Stimulated activated CD4-positive, alpha-beta T cell treated with anti-CD3 and anti-CD28 coated beads, Interleukin-1b, Interleukin-23, amount 100 ng/mL, for 1 hour (primary cell): ENCODE measurements at regions not wholly inside any gene's neighbourhood (a gene's known extent, or its start where the extent isn't known, plus 50 kb on each side); places are given as distances from the start of the nearest gene placed in this dataset.

Source experiments
- DNase-seq, 2 donors: peaks; one replicate each; pipeline ENCODE4 v3.0.0-alpha.2; 2020; ENCODE audit warnings: low read depth in 2 of 2

DNA sequence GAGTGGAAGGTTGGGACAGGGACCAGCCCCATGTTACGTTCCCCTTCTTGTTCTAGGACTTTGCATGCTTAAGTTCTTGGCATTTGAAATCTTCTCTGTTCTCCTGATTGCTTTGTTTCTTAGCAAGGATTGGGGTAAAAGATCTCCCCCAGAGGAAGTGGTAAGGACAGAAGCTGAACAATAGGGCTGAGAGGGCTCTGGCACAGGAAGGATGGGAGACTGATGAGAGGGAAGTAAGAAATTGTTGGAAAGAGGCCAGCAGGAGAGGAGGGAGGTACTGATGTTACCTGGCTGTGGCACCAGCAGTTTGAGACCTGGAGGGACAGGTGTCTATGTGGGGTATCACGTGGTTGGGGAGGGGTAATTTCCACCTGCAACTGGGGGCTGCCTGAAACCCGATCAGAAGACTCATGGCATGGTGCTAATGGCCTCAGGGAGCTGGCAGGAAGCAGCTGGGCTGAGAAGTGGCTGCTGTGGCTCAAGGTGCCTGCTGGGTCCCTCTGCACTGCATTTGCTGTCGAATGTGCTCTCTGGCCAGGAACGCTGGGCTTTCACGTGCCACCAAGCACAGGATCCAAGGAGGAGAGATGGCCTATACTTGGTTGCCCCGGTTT, 108.4 kb downstream of the LSM3 start:
- DNase-seq: no peak

DNA sequence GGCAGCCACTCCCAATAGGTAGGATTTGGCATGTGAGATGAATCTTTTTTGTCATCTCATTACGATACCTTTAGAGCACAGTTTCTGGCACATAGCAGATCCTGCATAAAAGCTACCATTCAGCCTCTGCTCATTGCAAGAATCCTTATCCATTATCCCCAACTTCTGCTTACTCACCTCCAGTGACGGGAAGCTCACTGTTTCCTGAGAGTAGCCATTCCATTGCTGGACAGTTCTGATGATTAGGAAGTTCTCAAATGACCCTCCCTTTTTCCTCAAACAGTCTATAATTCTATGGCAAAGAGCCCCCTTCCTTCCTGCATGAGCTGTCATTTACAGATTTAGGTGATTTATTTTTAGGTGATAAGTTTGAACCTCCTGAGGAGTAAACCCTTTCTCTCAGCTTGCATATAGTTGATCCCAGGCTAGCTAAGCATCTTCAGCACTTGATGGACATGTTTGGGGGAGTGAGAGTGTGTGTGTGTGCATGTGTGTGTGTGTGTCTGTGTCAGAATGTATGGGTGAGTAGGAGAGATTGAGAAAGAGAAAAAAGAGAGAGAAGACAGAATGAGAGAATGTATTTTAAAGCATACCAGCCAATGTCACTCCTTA, 109.7 kb downstream of the LSM3 start:
- DNase-seq: no peak

- no peak for DNase-seq
Measured at GRCh38 chr3:14288833-14289451, 110.3 kb downstream of the LSM3 start.

DNA sequence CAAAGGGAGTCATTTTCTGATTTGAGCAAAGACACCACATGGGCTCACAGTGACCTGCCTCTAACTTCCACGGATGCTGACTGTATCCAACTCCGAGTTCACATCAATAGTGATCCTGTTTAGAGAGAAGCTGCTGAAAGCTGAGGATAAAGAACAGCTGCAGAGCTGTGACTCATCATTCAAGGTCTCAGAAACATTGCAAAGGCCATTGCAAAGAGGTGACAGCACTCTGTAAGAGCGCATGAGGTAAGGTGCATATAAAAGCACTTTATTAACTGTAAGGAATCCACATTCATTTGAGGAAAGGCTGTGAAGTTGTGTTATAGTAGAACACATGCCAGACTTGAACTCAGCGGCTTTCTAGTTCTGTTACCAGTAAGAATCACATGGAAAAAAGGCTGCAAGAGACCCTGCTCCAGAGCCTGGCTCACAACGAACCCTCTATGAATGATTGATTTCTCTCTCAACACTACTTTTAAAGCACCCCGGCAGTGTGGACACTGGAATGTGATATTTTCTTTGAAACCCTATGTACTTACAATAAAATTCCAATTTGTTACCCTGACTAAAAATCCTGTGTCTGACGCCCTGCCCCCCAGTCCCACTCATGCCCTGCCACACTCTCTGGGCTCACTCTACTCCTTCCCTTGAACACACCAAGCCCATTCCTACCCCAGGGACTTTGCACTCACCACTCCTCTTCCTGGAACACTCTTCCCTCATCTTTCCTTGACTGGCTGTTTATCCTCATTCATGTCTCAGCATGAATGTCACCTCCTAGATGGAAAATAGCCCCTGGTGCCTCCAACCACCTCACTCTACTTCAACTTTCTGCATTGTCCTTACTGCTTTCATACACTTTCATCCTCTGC, 111.2 kb downstream of the LSM3 start:
- no peak for DNase-seq

DNA sequence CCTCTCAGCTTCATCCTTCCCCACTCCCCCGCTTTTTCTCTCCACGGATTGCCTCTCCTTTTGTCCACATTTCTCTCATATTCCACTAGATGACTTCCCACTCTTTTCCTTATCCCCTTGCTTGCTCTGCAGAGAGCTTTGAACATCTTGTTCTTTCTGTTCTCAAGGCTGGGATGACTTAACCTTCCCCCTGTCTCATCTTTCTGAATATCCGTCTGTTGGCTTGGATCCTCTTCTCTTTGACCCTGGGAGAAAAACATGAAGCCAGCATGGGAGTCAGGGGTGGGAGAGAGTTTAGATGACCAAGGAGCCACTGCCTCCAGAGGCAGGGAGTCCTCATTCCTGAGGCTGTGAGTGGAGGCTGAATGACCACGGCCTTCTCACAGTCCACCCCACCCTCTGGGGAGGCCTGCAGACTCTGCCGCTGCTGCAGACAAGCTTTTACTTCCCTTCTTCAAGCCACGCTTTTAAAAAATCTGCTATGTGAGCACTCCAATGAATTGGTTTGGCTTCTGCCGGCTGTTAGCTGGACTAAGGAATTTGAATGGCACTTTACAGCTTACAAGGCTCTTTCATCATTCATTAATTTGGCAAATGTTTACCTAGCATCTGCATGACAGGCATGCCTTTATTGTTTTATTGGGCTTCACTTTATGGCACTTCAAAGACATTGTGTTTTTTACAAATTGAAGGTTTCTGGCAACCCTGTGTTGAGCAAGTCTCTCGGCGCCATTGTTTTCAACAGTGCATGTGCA, 111.6 kb upstream of the SLC6A6 start:
- DNase-seq: no peak

GRCh38 chr3:14295037-14295436, 107.4 kb upstream of the SLC6A6 start:
- DNase-seq: no peak

DNA sequence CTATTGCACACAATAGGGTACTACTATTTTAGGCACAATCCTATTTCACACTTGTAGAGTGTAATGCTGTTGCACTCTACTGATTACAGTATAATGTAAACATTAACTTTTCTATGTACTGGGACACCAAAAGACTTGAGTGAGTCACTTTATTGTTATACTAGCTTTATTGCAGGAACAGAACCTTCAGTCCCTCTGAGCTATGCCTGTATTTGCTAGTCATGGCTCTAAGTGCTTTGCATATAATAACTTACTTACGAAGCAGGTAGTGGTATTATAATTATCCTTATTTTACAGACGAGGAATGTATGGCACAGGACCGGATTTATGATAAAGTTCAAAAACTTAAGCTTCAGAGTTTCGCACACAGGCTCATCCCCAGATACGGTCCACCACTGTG, 106.6 kb upstream of the SLC6A6 start:
- no peak for DNase-seq

- no peak for DNase-seq
Measured at GRCh38 chr3:14297305-14297704, 105.1 kb upstream of the SLC6A6 start.

DNA sequence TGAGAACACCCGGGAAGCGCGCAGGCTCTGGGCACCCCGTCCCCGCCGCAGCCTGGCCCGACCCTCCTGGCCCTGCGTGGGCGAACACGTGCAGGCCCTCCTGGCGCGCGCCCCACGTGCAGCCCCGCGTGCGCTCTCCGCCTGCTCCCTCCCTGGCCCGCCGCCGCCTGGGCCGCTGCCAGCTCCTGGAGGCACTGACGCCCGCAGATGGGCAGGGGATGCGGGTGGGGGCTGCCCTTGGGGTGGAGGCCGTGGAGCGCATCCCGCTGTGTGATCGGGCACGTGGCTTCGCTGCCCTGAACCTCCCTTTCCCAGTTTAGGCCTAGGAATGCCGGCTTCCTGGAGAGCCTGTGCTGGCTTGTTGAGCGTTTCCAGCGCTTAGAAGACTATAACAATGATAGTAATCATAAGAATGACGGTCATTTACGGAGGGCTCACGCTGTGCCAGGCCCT, 104.6 kb upstream of the SLC6A6 start:
- no peak for DNase-seq

DNA sequence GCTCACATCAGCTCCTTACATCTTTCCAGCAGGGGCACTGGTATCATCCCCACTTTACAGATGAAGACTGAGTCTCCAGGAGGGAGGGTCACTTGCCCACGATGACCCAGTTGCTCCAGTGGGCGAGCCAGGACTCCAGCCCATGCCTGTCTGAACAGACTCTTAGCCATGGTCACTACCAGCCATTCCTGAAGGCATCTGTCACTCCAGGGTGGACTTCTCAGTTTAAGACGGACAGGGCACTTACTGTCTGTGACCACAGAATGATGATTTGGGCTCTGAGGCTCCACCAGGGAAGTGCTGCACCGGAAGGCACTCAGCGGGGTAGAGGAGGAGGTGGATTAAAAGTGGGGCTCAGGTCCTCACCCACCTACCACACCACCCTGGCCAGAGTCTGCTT, 104.0 kb upstream of the SLC6A6 start:
- DNase-seq: no peak

DNA sequence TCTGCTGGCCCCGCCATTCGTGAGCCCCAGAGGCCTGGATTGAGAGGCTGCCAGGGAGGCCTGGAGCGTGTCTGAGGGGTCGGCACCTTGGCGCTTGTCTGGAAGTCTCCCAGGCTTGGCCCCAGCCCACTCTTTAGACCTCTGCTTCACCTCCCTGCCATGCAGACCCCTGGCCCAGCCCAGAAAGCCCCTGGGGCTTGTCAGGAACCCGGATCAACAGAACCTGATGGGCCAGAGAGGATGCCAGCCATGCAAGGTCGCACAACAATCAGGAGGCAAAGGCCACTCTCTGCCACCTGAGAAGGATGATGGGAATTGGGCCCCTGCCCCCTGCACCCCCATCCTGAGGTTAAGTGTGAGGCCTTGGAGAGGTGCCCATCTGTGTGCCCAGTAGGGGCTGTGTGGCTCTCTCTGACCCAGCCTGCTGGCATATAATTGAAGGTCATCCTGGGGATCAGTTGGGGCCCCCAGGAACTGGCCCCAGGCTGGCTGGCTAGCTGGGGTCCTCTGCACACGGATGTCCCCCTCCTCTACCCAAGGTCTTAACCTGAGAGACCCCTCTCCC, 103.3 kb upstream of the SLC6A6 start:
- DNase-seq: no peak

GRCh38 chr3:14299767-14300166, 102.6 kb upstream of the SLC6A6 start:
- DNase-seq: no peak

DNA sequence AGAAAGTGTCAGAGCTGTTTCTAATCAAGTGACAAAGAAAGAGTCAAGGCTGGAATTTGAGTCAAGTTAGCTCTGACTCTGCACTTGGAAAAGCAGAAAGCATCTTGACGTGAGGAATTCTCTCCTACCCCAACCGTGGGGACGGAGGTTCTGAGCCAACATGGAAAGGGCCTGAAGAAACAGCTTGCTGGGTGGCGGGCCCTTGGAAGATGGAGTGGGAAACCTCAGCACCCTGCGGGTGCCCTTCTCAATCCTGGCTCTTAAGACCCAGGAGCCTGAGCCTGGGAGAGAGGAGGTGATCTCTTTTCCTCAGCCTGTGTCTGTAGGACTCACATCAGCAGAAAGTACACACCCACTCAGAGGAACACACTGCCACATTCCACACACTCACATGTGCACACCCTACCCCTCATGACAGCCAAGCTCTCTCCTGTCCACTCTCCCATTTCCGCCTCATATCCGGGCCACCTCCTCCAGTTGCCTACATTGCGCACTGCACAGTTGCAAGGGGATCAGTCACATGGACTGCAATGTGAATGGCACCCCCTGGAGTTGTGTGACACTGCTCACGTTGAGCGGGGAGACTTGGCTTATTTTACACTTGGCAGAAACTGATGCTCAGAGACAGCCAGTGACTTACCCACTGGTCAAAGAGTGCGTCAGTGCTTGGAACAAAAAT, 101.5 kb upstream of the SLC6A6 start:
- no peak for DNase-seq

- no peak for DNase-seq
Measured at GRCh38 chr3:14301558-14301957, 100.8 kb upstream of the SLC6A6 start.

DNA sequence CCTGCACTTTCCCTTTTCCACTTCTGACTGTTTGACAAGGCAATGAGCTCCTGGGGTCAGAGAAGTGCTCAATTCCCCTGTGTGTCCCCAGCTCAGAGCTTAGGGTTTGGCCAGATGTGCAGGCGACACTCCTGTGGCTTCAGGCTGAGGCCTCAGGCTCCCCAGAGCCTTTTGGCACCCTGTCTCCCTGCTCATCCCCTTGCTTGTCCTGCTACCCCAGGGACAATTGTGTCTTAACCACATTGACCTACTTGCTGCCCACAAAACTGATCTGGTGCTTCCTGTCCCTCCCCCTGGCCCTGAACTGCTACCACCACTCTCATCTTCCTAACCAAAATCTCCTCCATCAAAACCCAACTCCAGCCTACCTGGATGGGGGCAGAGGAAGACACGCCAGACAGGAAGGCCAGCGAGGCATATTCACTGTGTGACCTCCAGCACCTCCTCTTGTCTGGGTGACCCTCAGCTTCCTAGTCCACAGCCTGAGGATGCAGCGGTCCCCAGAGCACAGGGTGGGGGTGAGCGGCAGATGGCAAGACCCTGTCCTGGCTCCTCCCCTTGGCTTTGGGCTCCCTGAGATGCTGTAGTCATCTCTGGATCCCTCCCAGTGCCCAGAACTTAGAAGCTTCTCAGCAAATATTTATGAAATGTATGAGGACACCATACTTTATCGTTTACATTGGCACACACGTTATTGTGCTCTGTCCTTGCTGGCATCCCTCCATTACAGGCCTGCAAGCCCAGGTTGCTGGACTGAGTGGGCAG, 98.9 kb upstream of the SLC6A6 start:
- DNase-seq: no peak

- DNase-seq: no peak
Measured at GRCh38 chr3:14304101-14305045, 98.0 kb upstream of the SLC6A6 start.

DNA sequence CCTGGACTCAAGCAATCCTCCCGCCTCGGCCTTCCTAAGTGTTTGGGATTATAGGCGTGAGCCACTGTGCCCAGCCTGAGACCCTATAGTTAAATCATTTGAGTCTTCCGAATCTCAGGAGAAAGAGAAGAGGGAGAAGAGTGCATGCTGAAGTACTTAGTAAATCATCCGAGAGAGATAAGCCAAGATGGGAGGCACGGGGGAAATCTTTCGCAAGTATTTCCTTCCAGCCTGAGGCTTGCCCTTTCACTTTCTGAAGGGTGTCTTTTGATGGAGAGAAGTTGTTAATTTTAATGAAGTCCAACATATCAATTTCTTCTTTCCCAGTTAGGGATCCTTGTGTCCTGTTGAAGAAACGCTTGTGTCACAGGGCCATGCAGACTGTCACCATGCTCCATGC, 97.1 kb upstream of the SLC6A6 start:
- no peak for DNase-seq

GRCh38 chr3:14306142-14306541, 96.3 kb upstream of the SLC6A6 start:
- no peak for DNase-seq
